ENCODE measurements at regions not wholly inside any gene's neighbourhood (a gene's known extent, or its start where the extent isn't known, plus 50 kb on each side); places are given as distances from the start of the nearest gene placed in this dataset.

DNA sequence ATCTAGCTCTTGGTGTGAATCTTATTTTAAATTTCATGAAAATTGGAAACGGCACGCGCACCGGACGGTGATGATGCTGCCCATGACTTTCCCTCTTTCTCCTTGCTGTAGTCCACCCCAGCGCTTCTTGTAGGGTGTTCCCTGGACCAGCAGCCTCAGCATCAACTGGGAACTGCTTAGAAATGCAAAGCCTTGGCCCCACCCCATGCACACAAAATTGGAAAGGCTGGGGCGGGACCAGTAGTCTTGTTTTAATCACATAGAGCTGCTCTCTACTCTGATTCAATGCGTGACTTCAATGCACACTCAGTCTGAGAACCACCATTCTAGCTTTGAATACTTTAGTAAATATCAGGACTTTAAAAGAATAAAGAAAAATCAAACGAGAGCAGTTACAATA is 427.1 kb downstream of the EFNB2 start:
- Mint-ChIP-seq H3K4me1 (no peaks in the 10 kb centered on the region), H3K36me3 (ENCODE audit: low read depth) (no peaks in the 10 kb centered on the region), H3K9me3 (no peaks in the 10 kb centered on the region), H3K27ac (no peak overlapping the region), H3K4me3 (no peak overlapping the region), H3K27me3 (ENCODE audit: low read depth) (peaks cover 6% of the 10 kb centered on the region)
- TF ChIP-seq, protein P1, sequence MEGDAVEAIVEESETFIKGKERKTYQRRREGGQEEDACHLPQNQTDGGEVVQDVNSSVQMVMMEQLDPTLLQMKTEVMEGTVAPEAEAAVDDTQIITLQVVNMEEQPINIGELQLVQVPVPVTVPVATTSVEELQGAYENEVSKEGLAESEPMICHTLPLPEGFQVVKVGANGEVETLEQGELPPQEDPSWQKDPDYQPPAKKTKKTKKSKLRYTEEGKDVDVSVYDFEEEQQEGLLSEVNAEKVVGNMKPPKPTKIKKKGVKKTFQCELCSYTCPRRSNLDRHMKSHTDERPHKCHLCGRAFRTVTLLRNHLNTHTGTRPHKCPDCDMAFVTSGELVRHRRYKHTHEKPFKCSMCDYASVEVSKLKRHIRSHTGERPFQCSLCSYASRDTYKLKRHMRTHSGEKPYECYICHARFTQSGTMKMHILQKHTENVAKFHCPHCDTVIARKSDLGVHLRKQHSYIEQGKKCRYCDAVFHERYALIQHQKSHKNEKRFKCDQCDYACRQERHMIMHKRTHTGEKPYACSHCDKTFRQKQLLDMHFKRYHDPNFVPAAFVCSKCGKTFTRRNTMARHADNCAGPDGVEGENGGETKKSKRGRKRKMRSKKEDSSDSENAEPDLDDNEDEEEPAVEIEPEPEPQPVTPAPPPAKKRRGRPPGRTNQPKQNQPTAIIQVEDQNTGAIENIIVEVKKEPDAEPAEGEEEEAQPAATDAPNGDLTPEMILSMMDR (IDR thresholded peaks at IDR 0.05; ENCODE audit: unreplicated experiment in 3 of 3) = no peak

DNA sequence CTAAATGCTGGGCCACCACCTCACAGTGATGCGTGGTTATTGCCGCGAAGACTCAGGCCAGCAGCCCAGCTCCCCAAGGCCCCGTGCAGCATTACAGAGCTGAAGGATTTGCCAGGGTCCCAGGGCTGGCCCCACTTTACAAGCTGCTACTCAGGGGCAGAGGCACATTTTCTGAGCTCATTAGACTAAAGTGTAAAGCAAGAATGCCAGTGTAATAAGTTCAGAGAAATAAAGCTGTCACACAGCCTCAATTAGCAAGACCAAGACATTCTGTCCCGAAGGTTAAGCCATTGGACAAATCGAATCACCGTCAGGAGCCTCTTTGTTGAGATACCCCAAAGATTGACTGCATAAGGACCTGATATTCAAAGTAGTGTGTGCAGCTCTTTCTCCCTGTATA is 428.4 kb downstream of the EFNB2 start:
- no peak overlapping the region for H3K4me3 Mint-ChIP-seq
- H3K9me3 Mint-ChIP-seq = no peaks in the 10 kb centered on the region
- TF ChIP-seq, protein P1 (IDR thresholded peaks at IDR 0.05; ENCODE audit: unreplicated experiment in 3 of 3) = no peak
- no peaks in the 10 kb centered on the region for H3K4me1 Mint-ChIP-seq
- H3K27me3 Mint-ChIP-seq (ENCODE audit: low read depth) = peaks cover 6% of the 10 kb centered on the region
- no peak overlapping the region for H3K27ac Mint-ChIP-seq
- no peaks in the 10 kb centered on the region for H3K36me3 Mint-ChIP-seq (ENCODE audit: low read depth)

DNA sequence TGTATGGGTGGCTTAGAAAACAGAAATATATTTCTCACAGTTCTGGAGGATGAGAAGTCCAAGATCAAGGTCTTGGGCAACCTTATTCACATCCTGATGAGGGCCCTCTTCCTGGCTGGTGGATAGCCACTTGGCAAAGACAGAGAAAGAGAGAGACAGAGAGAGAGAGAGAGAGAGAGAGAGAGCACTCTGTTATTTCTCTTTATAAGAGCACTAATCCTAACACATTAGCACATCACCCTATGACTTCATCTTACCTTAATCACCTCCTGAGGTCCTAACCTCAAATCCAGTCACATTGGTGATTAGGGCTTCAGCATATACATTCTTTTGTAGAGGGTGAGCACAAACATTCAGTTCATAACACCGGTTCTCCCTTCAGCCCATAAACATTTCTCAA is 430.3 kb downstream of the EFNB2 start:
- no peaks in the 10 kb centered on the region for H3K9me3 Mint-ChIP-seq
- no peak overlapping the region for H3K27ac Mint-ChIP-seq
- H3K4me3 Mint-ChIP-seq = no peak overlapping the region
- H3K4me1 Mint-ChIP-seq = no peaks in the 10 kb centered on the region
- H3K27me3 Mint-ChIP-seq (ENCODE audit: low read depth) = peaks cover 6% of the 10 kb centered on the region
- H3K36me3 Mint-ChIP-seq (ENCODE audit: low read depth) = no peaks in the 10 kb centered on the region
- TF ChIP-seq, protein P1 (IDR thresholded peaks at IDR 0.05; ENCODE audit: unreplicated experiment in 3 of 3) = no peak

DNA sequence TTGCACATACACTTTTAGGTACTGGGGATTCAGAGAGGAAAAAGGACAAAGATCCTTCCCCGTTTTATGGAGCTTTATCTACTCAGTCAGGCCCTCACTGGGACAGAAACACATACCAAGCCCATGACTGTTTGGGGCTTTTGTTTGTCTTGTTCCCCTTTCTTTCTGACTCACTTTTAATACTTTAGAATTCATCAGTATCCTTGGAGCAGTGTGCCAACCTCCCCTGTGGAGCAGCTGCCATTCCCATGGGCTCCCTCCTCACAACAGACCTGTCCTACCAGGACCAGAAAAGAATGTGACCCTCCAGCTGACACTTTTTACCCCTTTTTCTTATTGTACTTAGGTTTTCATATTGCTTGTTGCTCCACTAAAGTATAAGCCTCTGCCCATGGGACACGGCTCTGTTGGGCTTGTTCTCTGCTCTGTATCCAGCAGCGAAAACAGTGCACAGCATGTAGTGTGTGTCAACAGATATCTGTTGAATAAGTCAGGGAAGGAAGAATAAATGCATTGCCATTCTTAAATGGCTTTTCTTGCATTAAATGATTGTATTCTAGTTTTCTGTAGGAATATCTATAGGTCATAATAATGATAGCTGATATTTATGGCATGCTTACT is 431.1 kb downstream of the EFNB2 start:
- Mint-ChIP-seq H3K4me1 (no peaks in the 10 kb centered on the region), H3K36me3 (ENCODE audit: low read depth) (no peaks in the 10 kb centered on the region), H3K4me3 (no peak overlapping the region), H3K27me3 (ENCODE audit: low read depth) (peaks cover 6% of the 10 kb centered on the region), H3K9me3 (no peaks in the 10 kb centered on the region), H3K27ac (no peak overlapping the region)
- TF ChIP-seq, protein P1 (IDR thresholded peaks at IDR 0.05; ENCODE audit: unreplicated experiment in 3 of 3) = no peak

DNA sequence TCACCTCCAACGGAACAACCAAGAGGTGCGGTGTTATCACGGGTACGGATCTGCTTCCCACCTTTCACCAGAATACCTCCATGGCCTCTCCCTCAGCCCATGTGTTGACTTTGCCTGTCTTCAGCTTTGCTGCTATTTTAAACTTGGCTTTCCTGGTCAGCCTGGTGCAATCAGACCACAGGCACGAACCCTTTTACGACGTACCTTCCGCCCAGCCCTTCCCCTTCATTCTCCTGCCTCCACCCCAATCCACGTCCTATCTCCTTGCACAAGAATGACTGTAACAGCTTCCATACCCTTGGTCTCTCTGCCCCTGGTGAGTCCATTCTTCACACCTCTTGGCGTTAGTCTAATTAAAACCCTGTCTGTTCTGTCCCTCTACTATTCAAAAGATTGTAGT is 431.7 kb downstream of the EFNB2 start:
- H3K9me3 Mint-ChIP-seq = no peaks in the 10 kb centered on the region
- peaks cover 6% of the 10 kb centered on the region for H3K27me3 Mint-ChIP-seq (ENCODE audit: low read depth)
- no peaks in the 10 kb centered on the region for H3K36me3 Mint-ChIP-seq (ENCODE audit: low read depth)
- no peaks in the 10 kb centered on the region for H3K4me1 Mint-ChIP-seq
- no peak overlapping the region for H3K27ac Mint-ChIP-seq
- no peak overlapping the region for H3K4me3 Mint-ChIP-seq
- TF ChIP-seq, protein P1 (IDR thresholded peaks at IDR 0.05; ENCODE audit: unreplicated experiment in 3 of 3) = no peak

DNA sequence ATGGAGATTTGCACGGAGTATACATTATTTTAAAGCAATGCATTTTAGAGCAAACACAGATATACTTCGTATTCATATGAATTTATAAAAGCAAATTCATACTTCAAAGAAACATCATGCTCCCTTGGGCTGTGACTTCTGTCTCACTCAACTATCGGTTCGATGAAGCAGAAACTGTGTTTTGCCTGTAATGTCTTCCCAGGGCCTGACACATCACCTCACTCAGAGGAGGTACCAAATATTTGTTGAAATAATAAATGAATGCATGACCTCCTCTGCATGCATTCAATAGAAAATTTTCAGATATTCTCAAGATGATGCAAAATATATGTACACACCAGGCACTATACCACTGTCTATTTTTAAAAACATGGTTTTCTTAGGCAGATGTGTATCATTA is 432.7 kb downstream of the EFNB2 start:
- no peak overlapping the region for H3K27ac Mint-ChIP-seq
- no peaks in the 10 kb centered on the region for H3K4me1 Mint-ChIP-seq
- H3K4me3 Mint-ChIP-seq = no peak overlapping the region
- H3K9me3 Mint-ChIP-seq = no peaks in the 10 kb centered on the region
- no peaks in the 10 kb centered on the region for H3K36me3 Mint-ChIP-seq (ENCODE audit: low read depth)
- TF ChIP-seq, protein P1 (IDR thresholded peaks at IDR 0.05; ENCODE audit: unreplicated experiment in 3 of 3) = no peak
- H3K27me3 Mint-ChIP-seq (ENCODE audit: low read depth) = peaks cover 10% of the 10 kb centered on the region
